Left renal pelvis (tissue), 4 donors: ENCODE measurements at regions not wholly inside any gene's neighbourhood (a gene's known extent, or its start where the extent isn't known, plus 50 kb on each side); places are given as distances from the start of the nearest gene placed in this dataset.

Experiments used
- DNase-seq, 4 donors: peaks; one replicate each; pipeline ENCODE4 v3.0.0-alpha.2; 2013; ENCODE audit warnings: low read depth in 4 of 4, low spot score in 3 of 4

DNA sequence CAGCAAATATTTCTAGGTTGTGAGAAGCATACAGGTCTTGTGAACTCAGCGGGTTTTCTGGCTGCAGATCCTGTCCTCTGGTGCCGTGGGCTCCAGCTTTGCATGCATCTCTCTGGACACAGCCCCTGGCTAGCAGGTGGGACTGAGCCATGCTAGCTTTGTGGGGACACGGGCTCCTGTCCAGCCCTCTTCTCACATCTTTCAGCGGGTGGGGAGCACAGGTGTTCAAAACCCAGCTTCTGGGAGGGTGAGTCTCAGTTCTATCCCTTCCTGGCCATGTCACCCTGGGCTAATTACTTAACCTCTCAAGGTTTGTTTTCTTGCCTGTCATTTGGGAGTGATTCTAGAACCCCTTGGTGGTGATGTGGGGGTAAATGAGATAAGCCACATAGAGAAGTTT lies 162.3 kb downstream of the ICE1 start:
- no peak for DNase-seq

DNA sequence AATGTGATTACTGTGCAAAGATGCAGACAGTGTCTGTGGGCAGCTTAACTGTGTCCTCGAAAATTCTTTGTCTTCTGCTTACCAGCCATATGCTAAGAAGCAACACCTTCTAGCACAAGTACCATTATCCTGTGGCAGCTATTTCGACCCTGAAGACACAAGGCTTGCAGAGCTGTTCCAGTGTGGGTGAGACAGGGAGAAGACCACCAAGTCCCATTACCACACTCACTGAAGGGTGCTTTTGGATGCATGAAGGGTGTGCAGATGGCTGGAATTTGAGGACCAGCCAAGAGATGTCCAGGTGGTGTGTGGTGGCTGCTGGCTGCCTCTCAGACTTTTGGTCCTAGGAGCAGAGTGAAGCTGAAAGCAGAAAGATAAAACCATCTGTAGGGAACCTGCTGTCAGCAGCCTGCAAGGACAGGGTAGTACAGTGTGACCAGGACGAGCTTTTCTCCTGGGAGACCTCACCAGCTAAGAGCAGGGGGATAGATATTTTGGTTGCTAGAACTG lies 161.8 kb downstream of the ICE1 start:
- DNase-seq, result no peak

DNA sequence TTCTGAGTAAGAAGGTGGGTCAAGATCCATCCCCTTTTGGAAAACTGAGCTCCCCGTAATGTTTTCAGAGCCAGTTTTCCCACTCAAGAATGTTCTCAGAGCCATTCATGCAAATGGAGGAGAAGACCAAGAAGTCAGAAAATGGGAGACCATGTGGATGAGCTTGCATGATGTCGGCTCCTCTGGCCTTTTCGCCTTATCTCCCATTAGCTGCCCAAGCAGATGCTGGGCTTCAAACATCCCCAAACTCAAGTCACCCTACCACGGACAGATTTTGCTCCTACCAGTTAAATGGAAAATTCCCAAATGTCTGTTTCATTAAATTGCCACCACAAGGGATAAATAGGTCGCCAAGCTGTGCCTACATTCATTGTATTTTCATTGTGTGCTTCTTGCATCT lies 161.4 kb downstream of the ICE1 start:
- DNase-seq, result no peak

DNA sequence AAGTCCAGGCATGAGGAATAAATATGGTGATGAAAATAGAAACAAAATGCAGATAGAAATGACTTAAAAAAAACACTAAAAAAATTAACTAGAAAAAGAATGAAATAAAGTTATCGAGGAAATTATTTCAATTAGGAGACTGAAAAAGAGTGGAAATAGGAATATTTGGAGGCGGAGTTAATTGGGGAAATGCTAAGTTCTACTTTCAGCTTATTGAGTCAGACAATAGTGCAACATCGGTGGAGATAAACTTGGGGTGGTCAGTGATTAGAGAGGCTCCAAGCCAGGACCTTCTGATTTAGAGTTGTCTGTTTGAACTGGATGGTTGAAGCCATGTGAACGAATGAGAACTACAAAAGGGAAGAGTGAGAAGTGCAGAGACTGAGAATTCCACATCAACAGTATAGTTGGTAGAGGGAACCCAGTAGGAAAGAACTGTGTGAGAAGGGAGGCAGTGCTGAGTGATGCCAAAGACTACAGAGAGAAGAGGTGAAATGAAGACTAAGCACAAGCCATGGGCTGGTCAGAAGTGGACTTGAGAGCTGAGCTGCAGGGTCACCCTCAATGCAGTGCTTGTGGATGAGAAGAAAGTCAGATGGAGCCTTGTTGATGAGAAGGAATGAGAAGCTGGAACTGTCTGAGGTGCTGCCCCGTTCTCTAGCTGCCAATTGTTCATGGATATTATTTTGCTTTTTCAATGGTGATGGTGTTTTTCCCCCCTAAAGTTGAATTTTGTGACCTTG lies 160.7 kb downstream of the ICE1 start:
- DNase-seq, result no peak

DNA sequence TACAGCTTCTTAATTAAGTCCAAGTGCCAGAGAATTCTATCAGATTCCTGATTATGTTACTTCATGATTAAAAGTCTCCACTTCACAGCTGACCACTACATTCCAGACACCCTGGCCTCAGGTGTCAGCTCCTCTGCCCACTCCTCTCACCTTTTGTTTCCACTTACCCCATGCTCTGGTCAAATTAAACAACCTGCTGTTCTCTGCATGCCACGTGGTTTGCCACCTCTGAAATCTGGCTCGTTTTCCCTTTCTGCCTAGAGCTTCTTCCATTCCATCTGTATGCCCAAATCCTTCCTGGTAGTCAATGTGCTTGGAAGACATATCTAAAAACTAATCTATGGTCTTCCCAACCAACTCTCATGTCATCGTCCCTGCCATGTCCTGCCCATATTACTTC lies 158.6 kb downstream of the ICE1 start:
- DNase-seq, result no peak

DNA sequence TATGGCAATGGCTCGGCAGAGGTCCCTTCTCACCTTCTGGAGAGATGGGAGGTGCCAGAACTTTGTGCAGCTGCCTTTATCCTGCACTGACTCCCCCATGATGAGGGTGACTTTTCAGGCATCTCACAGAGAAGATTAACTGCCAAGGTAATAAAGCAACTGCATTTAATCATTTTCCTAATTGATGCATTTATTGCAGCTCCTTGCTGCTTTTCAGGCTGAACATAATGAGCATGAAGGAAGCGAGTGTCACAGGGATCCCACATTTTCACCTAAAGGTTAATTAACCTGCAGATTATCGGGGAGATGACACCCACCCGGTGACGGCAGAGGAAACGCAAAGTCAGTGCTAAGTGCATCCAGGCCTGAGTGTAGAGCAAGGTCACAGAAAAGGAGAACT lies 154.3 kb downstream of the ICE1 start:
- DNase-seq, result peak in 1 of 4 donors; percentile 6

DNA sequence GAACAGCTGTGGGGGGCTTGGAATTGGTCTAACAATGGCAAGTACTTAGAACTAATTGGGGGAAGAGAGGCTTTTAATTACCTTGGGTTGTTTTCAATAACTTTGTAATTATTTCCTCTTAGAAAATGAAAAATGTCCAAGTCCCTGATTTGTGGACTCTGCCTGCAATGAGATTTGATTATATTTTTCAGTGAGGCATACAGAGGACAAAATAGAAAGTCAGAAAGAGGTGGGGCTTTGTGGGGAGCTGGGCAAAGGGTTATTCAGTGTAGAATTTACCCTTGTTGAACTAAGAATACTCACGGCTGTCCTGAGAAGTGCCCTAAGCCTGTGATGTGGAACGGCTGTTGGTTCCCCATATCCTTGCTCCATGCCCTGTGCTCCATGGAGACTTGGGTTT lies 153.0 kb downstream of the ICE1 start:
- DNase-seq, result no peak

DNA sequence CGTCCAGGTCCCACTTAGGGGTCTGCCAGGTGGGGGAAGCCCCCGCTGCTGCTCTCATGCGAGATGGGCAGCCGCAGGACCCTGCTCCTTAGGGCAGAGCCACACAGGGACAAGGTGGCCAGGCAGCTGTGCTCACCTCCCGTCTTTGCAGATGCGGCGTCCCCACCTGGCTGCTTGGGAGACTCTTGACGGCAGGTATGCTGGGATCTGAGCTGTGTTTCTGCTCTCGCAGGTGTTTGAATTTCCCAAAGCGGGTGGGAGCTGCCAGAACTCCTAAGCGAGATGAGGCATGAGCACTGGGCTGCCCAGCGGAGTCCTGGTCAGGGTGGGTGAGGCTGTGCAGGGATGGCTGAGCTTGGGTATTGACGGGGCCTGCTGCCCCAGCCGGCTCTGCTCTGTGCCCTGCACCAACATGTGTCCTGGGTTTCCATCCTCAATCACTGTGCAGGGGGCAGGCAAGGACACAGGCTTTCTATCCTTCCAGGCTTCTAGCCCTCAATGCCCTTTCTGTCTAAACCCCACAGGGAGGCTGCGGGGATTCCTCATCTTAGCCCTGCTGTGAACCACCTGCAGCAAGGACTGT lies 151.4 kb downstream of the ICE1 start:
- DNase-seq, result no peak

DNA sequence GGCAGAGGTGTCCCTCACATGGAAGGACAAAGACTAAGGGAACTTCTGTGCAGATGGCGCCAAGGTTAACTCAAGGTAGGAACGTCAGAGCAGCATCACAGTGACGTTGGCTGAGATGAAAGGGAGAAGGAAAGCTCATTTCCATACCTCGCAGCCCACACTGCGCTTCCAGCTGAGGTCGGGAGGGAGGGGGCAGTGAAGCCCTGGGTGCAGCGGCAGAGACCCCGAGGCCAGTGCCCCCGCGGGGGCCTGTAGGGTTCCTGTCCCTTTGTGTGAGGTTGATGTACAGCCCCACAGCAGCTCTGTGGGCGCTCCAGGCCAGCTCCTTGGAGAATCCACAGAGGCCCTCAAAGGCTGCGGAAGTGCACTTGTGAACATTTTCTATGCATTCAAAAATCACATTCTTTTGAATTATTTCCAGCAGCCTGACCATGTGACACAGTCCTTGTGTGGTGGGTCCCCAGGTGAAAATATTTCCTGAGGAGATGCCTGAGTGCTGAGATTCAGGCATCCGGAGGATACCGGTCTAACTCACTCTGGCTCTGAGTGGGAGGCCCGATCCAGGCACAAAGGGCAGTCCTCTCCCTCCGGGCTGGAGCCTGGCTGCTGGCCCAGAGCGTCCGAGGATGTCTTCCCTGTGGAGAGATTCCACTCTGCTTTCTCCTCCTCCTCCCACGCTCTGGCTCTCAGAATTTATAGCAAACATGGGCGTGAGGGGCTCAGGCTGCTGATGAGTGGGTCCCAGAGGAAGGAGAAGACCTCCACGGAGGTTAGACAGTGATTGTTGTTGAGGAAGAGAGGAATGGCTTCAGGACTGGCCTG lies 150.7 kb downstream of the ICE1 start:
- peak in 3 of 4 donors; percentile 14 to 19 (median 14) for DNase-seq

DNA sequence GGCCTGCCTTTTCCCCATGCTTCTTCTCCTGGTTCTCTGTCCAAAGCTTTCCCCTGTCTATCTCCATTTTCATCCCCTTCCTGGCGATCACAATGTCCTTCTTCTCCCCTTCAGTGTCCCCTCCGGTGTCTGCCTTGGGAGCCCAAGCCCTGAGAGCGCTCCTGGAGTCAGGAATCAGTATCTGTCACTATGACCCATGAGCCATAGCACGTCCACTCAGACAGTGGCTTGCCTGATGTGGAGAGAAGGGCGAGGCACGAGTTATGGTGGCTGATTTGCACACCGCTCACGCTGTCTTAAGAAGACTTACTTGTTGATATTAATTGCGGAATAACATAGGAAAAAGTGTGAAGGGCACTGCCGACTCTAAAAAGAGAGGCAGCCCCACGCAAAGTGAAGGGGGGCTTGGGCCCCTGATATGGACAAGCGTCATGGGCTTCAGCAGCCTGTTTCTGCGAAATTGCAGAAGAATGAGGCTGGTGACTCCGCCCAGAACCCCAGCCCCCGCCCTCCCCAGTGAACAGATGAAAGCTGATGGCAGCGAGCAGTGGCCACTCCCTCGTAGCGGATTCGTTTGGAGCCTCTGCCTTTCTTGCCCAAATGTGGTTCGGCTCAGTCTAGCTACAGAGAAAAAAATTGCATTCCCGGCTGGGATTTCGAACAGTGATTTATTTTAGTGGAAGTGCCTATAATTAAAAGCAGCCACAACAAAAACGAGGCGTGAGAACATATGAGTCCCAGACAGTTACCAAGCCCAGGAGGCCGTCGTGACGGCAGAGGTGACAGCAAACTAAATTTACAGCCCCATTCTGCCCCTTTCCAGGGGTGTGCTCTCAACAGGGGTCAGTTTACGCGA lies 149.8 kb downstream of the ICE1 start:
- peak; percentile 48 to 60 (median 54) for DNase-seq

DNA sequence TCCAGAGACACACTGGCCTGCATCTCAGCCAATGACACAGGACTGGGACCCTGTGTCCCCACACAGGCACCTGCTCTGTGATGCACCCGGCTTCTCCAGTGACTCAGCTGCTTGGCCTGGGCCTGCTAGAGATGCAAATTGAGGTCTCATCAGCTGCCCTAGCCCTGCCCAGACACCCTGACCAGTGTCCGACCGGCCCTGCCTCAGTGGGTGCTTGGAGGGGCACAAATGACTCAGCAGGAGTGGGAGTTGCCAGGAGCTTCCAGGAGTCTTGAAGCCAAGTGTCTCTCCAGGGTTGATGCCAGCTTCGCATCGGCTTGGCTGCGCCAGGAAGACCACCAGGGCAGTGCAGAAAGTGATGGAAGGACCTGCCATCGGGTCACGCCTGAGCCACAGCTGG lies 148.2 kb downstream of the ICE1 start:
- DNase-seq, result no peak

DNA sequence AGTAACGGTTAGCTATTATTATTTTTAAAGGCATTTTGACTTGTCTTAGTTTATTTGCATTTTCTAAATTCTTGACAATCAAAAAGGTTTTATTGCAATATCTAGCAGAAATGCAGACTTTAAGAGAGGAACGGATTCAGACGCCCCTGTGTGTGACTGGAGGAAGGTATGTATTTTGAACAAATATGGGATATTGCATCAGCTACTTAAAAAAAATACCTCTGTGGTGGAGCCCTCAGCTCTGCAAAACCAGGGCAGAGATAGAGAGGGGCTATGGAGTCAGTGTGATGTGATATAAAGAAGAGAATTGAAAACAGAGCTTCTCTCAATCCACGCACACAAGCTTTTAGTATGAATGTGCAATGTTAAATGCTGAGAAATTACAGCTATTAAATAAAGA lies 142.4 kb downstream of the ICE1 start:
- no peak for DNase-seq

DNA sequence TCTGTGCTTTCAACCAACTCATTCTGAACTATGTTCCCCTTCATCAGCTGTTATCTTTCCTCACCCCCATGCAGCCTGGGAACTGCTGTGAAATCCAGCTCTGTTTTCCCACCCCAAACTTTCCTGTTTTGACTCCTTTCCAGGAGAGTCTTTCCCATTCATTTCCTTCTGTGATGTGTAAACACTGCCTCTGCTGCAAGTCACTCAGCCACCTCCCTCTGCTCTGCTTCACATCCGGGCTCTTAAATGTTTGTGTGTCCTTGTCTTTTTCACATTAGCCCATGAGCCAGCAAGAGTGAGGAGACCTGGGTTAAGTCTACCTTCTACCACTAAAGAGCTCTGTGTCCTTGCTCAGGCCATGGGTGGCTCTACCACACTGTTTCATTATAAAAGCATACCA lies 137.5 kb downstream of the ICE1 start:
- no peak for DNase-seq

DNA sequence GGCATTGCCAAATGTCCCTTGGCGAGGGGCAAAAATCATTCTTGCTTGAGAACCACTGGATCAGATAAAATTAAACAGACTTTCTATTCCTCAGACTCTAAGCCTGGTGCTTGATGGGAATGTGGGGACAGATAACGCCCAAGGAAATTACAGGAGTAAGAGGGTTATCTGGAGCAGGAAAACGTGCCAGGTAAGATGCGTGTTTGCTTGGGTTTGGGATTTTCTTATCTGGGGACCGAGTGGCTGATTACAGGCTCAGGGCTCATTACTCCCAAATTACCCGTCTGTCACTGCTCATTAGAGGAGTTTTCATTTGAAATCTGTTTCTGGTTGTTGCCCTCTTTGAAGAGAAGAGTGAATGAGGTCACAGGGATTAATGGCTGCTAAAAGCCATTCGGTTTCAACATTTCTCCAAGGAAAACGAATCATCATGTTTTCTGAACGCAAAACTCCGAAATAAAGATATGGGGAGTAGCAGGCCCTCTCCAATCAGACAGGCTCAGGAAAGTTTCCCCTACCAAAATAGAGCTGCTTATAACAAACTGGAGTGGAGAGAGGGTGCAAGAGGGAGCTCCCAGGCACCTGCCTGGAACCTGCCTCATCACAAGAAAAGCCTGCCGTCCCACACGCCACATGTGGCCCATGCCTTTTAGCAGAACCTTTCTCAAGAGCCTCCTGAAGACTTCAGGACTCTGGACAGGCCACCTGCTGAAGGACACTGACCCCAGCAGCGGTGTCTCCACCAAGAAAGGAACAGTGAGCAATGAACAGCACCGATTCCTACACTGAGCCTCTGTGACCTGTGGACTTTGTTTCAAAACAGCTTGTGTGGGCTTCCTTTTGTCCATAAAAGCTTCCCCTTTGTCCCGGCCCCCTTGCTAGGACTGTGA lies 136.4 kb downstream of the ICE1 start:
- DNase-seq, result no peak

DNA sequence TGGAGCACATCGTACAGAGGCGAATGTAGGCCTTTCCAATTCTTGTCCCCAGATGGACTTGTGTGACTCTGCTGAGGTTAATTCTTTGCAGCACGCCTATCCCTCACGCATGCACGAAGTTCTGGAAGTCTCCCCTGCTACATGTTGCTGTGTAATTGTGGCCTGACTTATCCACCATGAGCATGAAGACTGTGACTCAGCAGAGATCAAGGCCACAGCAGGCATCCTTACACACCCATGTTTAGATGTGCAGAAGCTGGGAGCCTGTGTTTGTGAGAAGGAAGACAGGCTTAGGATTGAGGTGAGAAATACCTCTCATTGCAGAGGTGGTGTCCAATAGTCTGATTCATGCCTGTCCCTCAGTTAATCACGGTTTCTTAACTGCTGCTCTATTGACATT lies 135.6 kb downstream of the ICE1 start:
- DNase-seq, result no peak

DNA sequence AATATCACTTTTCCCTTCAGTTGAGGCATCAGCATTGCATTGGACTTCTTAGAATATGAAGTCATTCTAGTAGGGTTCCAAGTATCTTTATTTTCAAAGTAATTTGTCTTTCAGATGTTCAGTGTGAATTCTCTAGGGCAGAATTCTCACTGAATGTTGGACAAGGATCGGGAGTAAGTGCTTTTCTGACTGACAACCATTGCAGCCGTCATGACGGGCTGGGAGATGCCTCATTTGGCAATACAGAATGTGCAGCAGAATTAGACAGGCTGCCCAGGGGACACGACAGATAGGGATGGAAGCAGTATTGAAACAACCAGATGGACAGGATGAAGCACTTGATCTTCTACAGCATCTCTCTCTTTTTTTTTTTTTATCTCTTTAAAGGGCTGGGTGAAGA lies 129.0 kb downstream of the ICE1 start:
- no peak for DNase-seq

DNA sequence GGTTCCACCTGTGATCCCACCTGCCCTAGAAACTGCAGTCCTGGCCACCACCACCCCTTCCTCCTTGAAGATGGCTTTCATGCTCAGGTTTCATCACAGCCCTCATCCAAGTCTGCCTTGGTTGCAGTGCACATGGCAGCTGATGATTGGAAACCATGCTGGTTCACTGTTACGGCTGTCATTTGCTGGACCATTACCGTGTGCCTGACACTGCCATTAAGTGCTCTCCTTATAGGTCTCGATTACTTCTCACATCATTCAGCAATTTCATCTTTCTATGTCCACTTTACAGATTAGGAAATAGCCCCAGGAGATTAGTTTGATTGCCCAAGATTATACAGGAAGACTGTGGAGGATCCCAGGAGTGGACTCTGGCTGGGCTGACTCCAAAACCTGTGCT lies 123.9 kb downstream of the ICE1 start:
- no peak for DNase-seq

DNA sequence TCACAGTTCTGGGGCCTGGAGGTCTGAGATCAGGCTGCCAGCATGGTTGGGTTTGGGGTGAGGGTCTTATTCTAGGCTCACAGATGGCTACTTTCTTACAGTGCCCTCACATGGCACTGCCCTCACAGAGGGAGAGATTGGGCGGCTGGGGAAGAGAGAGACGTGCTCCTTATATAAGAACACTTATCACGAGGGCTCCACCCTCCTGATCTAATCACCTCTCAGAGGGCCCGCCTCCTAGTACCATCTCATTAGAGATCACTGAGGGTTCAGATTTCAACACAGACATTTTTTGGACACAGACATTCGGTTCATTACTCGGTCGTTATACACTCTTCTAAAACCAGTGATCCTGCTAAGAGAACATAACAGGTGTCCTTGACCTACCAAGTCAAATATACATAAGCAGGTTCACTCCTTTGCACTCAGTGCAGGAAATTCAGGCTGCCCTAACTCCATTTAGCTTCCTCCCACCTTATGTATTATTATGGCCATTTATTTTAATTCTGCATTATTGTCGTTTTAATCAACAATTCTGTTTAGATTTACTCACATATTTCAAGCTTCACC lies 121.7 kb downstream of the ICE1 start:
- DNase-seq, result no peak

DNA sequence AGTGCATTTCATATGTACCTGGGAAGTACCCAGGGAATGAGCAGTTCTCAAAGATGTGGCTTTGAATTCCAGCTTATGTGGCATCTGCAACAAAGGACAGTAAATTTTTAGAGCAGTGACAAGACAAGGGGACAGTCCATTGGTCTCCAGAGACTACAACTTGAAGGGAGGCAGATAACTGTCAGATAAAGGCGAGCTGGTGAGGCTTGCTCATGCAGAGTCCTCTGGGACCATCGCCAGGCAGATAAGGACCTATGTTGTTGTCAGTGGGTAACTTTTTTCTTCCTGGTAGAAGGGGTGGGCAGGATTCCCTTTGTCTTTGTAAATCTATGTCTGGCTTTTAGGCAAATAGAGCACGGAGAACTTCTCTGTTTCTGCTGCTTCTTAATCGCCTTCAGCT lies 120.2 kb downstream of the ICE1 start:
- no peak for DNase-seq
